OCI-LY1 (cell line): ENCODE measurements at regions not wholly inside any gene's neighbourhood (a gene's known extent, or its start where the extent isn't known, plus 50 kb on each side); places are given as distances from the start of the nearest gene placed in this dataset.

Source experiments
- H2AFZ ChIP-seq: fragments of 200-600 bp; sonication (generic), shearing (Covaris generic); 2 replicates; pipeline ENCODE4 v1.6.0; 2014; ENCODE audit warnings: antibody characterized with exemption, mild to moderate bottlenecking, low read length
- H3F3A ChIP-seq: fragments of 200-600 bp; sonication (generic), shearing (Covaris generic); 2 replicates; pipeline ENCODE4 v1.6.0; 2014; ENCODE audit warnings: mild to moderate bottlenecking, antibody characterized with exemption, low read length, moderate library complexity; ENCODE audit not compliant: insufficient read depth
- H3K27ac ChIP-seq: fragments of 200-600 bp; sonication (generic); 2 replicates; pipeline ENCODE4 v1.5.1; 2014; ENCODE audit warnings: low read length, mixed run types, mild to moderate bottlenecking, low read depth; ENCODE audit not compliant: poor library complexity, severe bottlenecking
- H3K27me3 ChIP-seq: fragments of 200-600 bp; sonication (generic); 2 replicates; pipeline ENCODE4 v1.6.0; 2014; ENCODE audit warnings: antibody characterized with exemption, mild to moderate bottlenecking, low read length, moderate library complexity; ENCODE audit not compliant: insufficient read depth
- H3K36me3 ChIP-seq: fragments of 200-600 bp; sonication (generic); 2 replicates; pipeline ENCODE4 v1.6.1; 2014; ENCODE audit warnings: mild to moderate bottlenecking, antibody characterized with exemption, low read length, moderate library complexity, mixed read lengths; ENCODE audit not compliant: insufficient read depth
- H3K4me1 ChIP-seq: fragments of 200-600 bp; sonication (generic); 2 replicates; pipeline ENCODE4 v1.5.1; 2014; ENCODE audit warnings: mild to moderate bottlenecking, low read length, moderate library complexity; ENCODE audit not compliant: insufficient read depth, severe bottlenecking
- H3K4me2 ChIP-seq: fragments of 200-600 bp; sonication (generic), shearing (Covaris generic); 2 replicates; pipeline ENCODE4 v1.6.1; 2014; ENCODE audit warnings: low read length
- H3K4me3 ChIP-seq: fragments of 200-600 bp; sonication (generic); 2 replicates; pipeline ENCODE4 v1.5.1; 2014; ENCODE audit warnings: low read length, low read depth, mild to moderate bottlenecking, mixed read lengths; ENCODE audit not compliant: poor library complexity, severe bottlenecking
- H3K79me2 ChIP-seq: fragments of 200-600 bp; shearing (Covaris generic); 2 replicates; pipeline ENCODE4 v1.6.1; 2016; ENCODE audit warnings: mixed run types, low read length, mixed read lengths; ENCODE audit not compliant: insufficient read depth
- H3K9ac ChIP-seq: fragments of 200-600 bp; sonication (generic), shearing (Covaris generic); 2 replicates; pipeline ENCODE4 v1.6.1; 2014; ENCODE audit warnings: mild to moderate bottlenecking, low read length, mixed read lengths
- H3K9me2 ChIP-seq: fragments of 200-600 bp; sonication (generic), shearing (Covaris generic); 2 replicates; pipeline ENCODE4 v1.6.1; 2014; ENCODE audit warnings: low read depth, mild to moderate bottlenecking, low read length, mixed read lengths
- H3K9me3 ChIP-seq: fragments of 200-600 bp; shearing (Covaris generic); 2 replicates; pipeline ENCODE4 v1.6.1; 2014; ENCODE audit warnings: low read length, mixed read lengths
- H4K20me1 ChIP-seq: fragments of 200-600 bp; sonication (generic), shearing (Covaris generic); 2 replicates; pipeline ENCODE4 v1.6.0; 2016; ENCODE audit warnings: mild to moderate bottlenecking, low read length; ENCODE audit not compliant: insufficient read depth
- EZH2 ChIP-seq: fragments of 200-600 bp; sonication (generic), shearing (Covaris generic); IDR thresholded peaks from 2 replicates; pipeline ENCODE4 v1.8.0; 2017; ENCODE audit warnings: borderline replicate concordance, mixed run types, mild to moderate bottlenecking, antibody characterized with exemption, low read length, moderate library complexity, mixed read lengths
- TF ChIP-seq, protein P1 (sequence below): fragments of 200-600 bp; sonication (generic), shearing (Covaris generic); IDR thresholded peaks from 2 replicates; pipeline ENCODE4 v1.5.1; 2017; ENCODE audit warnings: mild to moderate bottlenecking, antibody characterized with exemption, low read length, moderate library complexity, mixed read lengths

GRCh38 chr5:152631221-152631620 lies 226.1 kb upstream of the NMUR2 start:
- H3K9ac ChIP-seq: no peak overlapping the region
- H3K79me2 ChIP-seq: no peaks in the 10 kb centered on the region
- no peak overlapping the region for H2AFZ ChIP-seq
- H3F3A ChIP-seq: no peaks in the 10 kb centered on the region
- H3K9me3 ChIP-seq: no peaks in the 10 kb centered on the region
- no peak overlapping the region for H3K4me3 ChIP-seq
- H3K27ac ChIP-seq: no peak overlapping the region
- H3K36me3 ChIP-seq: no peaks in the 10 kb centered on the region
- H3K4me1 ChIP-seq: no peaks in the 10 kb centered on the region
- H3K9me2 ChIP-seq: no peaks in the 10 kb centered on the region
- no peaks in the 10 kb centered on the region for H3K27me3 ChIP-seq
- no peak for TF ChIP-seq EZH2
- TF ChIP-seq, protein P1, sequence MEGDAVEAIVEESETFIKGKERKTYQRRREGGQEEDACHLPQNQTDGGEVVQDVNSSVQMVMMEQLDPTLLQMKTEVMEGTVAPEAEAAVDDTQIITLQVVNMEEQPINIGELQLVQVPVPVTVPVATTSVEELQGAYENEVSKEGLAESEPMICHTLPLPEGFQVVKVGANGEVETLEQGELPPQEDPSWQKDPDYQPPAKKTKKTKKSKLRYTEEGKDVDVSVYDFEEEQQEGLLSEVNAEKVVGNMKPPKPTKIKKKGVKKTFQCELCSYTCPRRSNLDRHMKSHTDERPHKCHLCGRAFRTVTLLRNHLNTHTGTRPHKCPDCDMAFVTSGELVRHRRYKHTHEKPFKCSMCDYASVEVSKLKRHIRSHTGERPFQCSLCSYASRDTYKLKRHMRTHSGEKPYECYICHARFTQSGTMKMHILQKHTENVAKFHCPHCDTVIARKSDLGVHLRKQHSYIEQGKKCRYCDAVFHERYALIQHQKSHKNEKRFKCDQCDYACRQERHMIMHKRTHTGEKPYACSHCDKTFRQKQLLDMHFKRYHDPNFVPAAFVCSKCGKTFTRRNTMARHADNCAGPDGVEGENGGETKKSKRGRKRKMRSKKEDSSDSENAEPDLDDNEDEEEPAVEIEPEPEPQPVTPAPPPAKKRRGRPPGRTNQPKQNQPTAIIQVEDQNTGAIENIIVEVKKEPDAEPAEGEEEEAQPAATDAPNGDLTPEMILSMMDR: no peak
- no peak overlapping the region for H3K4me2 ChIP-seq
- no peaks in the 10 kb centered on the region for H4K20me1 ChIP-seq

GRCh38 chr5:152632360-152632759 lies 227.3 kb upstream of the NMUR2 start:
- Histone ChIP-seq H3K9ac (no peak overlapping the region), H3K4me1 (no peaks in the 10 kb centered on the region)

DNA sequence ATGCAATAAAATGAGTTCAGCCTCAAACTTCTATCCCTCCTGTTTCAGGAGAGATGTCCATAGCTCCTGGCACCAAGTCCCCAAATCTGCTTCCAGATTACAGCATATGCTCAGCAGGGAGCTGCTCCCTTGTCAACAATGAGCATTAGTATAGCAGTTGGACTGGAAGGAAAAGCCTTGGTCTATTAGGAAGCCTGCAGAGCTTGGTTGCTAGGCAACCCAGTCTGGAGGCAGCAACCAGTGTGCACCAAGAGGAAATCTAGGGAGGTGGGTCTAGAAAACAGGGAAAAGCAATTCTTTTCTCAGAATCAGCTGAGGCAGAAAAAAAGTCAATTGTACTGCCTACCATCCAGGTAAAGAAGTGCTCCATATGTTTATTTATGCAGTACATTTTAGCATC lies 229.5 kb upstream of the NMUR2 start:
- Histone ChIP-seq H3K79me2 (no peaks in the 10 kb centered on the region), H4K20me1 (no peaks in the 10 kb centered on the region), H3K9me3 (no peaks in the 10 kb centered on the region), H3K4me1 (no peaks in the 10 kb centered on the region), H3K27me3 (no peaks in the 10 kb centered on the region), H3F3A (no peaks in the 10 kb centered on the region), H3K9ac (no peak overlapping the region), H2AFZ (no peak overlapping the region), H3K4me3 (no peak overlapping the region), H3K4me2 (no peak overlapping the region), H3K27ac (no peak overlapping the region), H3K9me2 (no peaks in the 10 kb centered on the region), H3K36me3 (no peaks in the 10 kb centered on the region)
- TF ChIP-seq EZH2: no peak
- TF ChIP-seq, protein P1: no peak

More at GRCh38 chr5:152632360-152632759, 227.3 kb upstream of the NMUR2 start:
- TF ChIP-seq, protein P1: no peak
- no peak for TF ChIP-seq EZH2
- Histone ChIP-seq H3K9me2 (no peaks in the 10 kb centered on the region), H2AFZ (no peak overlapping the region), H3K4me3 (no peak overlapping the region), H4K20me1 (no peaks in the 10 kb centered on the region), H3K9me3 (no peaks in the 10 kb centered on the region), H3K4me2 (no peak overlapping the region), H3F3A (no peaks in the 10 kb centered on the region), H3K79me2 (no peaks in the 10 kb centered on the region), H3K27me3 (no peaks in the 10 kb centered on the region), H3K27ac (no peak overlapping the region), H3K36me3 (no peaks in the 10 kb centered on the region)
